ENCODE measurements at regions not wholly inside any gene's neighbourhood (a gene's known extent, or its start where the extent isn't known, plus 50 kb on each side); places are given as distances from the start of the nearest gene placed in this dataset.
"Not testable (repeated sequence)": the region's sequence is repeated elsewhere in the genome, so short reads cannot be mapped to it uniquely, and the experiment has no call there.

DNA sequence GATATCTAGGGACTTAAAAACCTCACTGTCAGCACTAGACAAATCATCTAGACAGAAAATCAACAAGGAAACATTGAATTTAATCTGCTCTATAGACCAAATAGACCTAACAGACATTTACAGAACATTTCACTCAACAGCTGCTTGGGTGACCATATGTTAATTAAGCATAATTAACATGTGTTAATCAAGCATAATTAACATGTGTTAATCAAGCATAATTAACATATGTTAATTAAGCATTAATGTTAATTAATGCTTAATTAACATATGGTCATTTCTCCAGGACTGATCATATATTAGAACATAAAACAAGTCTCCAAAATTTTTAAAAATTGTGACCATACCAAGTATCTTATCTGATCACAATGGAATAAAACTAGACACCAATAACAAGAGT, 137.3 kb upstream of the MME start:
- Histone ChIP-seq H3K9ac (ENCODE audit: low read length) (no peak overlapping the region), H3K4me1 (ENCODE audit: control insufficient read depth, low read depth, low read length) (no peaks in the 10 kb centered on the region), H3K27ac (ENCODE audit: low read length) (no peak overlapping the region), H3K27me3 (ENCODE audit: control insufficient read depth, insufficient read depth, low read length) (no peaks in the 10 kb centered on the region), H3K9me3 (ENCODE audit: control insufficient read depth, low read depth, low read length) (no peaks in the 10 kb centered on the region), H3K4me3 (ENCODE audit: low read length) (no peak overlapping the region), H3K36me3 (ENCODE audit: control insufficient read depth, low read depth, low read length) (no peaks in the 10 kb centered on the region)

DNA sequence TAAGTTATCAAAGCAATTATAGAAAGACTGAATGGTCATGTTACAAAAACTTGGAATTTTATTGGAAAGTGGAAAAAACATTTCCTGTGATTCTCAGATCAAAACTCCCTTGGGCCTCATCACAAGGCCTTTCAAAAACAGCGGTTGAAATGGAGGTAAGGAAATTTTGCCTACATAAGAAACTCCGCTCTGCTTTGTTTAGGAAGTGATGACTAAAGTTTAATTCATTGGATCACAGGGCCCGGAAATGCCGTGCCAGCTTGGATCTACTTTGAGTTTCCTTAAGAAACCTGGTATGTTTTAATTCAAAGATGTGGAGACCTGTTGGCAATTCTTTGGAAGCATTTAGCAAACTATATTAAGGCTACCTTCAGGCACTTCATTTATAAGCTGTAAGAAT, 143.9 kb upstream of the MME start:
- Histone ChIP-seq H3K4me3 (ENCODE audit: low read length) (no peak overlapping the region), H3K9me3 (ENCODE audit: control insufficient read depth, low read depth, low read length) (no peaks in the 10 kb centered on the region), H3K27me3 (ENCODE audit: control insufficient read depth, insufficient read depth, low read length) (no peaks in the 10 kb centered on the region), H3K4me1 (ENCODE audit: control insufficient read depth, low read depth, low read length) (no peaks in the 10 kb centered on the region), H3K9ac (ENCODE audit: low read length) (no peak overlapping the region), H3K27ac (ENCODE audit: low read length) (no peak overlapping the region), H3K36me3 (ENCODE audit: control insufficient read depth, low read depth, low read length) (no peaks in the 10 kb centered on the region)

DNA sequence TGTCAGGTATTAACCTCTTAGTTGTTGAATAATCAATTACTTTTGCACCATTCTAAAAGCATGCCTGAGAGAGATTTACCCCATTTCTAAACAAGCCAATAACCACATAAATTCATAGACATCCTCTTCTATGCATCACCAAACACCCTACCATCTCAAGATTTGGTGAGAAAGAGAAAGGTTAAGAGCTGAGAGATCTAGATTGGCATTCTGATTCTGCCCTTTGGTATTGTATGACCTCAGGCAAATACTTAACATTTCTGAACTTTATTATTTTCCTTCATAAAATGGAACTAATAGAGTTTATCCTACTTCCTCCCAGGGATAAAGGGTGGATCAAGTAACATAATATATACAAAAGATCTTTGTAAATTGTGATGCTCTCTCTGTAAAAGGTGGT, 146.5 kb upstream of the MME start:
- Histone ChIP-seq H3K9me3 (ENCODE audit: control insufficient read depth, low read depth, low read length) (no peaks in the 10 kb centered on the region), H3K27ac (ENCODE audit: low read length) (no peak overlapping the region)

DNA sequence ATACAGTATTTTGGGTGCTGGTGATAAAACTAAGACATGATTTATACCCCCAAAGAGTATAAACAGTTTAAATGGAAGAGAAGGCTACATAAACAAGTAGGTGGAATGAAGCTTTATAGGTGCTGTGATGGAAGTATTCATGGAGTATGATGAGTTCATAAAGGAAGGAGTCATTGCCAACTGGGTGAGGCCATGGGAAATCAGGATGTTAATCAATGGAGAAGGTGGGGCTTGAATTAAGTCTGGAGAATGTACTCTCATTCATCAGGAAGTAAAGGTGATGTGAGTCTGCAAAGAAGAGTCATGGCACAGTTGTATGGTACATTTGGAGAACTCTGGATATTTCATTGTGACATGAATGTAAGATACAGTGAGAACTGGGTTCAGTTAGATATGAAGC, 147.5 kb upstream of the MME start:
- Histone ChIP-seq H3K9me3 (ENCODE audit: control insufficient read depth, low read depth, low read length) (no peaks in the 10 kb centered on the region), H3K4me1 (ENCODE audit: control insufficient read depth, low read depth, low read length) (no peaks in the 10 kb centered on the region), H3K36me3 (ENCODE audit: control insufficient read depth, low read depth, low read length) (no peaks in the 10 kb centered on the region), H3K27me3 (ENCODE audit: control insufficient read depth, insufficient read depth, low read length) (no peaks in the 10 kb centered on the region), H3K9ac (ENCODE audit: low read length) (no peak overlapping the region), H3K4me3 (ENCODE audit: low read length) (no peak overlapping the region), H3K27ac (ENCODE audit: low read length) (no peak overlapping the region)

More for the DNA sequence above, 146.5 kb upstream of the MME start:
- Histone ChIP-seq H3K4me1 (ENCODE audit: control insufficient read depth, low read depth, low read length) (no peaks in the 10 kb centered on the region), H3K4me3 (ENCODE audit: low read length) (no peak overlapping the region), H3K36me3 (ENCODE audit: control insufficient read depth, low read depth, low read length) (no peaks in the 10 kb centered on the region), H3K27me3 (ENCODE audit: control insufficient read depth, insufficient read depth, low read length) (no peaks in the 10 kb centered on the region), H3K9ac (ENCODE audit: low read length) (no peak overlapping the region)

DNA sequence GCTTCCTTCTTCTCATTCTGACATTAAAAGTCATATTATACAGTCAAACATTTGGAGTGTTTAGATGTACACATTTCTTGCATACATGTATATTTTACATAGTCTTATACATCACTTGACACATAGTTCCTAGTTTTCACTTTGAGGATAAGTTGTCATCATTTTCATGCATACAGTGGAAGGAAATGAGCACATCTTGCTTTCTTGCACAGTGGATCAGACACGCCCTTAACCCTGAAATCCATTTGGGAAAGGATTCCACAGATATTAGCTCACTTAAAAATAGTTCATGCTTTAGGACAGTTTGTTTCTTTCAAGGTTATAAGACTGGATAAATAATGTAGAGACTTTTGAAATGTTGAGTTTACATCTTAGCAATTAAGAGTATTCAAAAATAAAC, 148.6 kb upstream of the MME start:
- H3K27me3 ChIP-seq (ENCODE audit: control insufficient read depth, insufficient read depth, low read length): no peaks in the 10 kb centered on the region
- H3K4me3 ChIP-seq (ENCODE audit: low read length): no peak overlapping the region
- no peak overlapping the region for H3K27ac ChIP-seq (ENCODE audit: low read length)
- no peaks in the 10 kb centered on the region for H3K9me3 ChIP-seq (ENCODE audit: control insufficient read depth, low read depth, low read length)
- H3K4me1 ChIP-seq (ENCODE audit: control insufficient read depth, low read depth, low read length): no peaks in the 10 kb centered on the region
- H3K9ac ChIP-seq (ENCODE audit: low read length): no peak overlapping the region
- no peaks in the 10 kb centered on the region for H3K36me3 ChIP-seq (ENCODE audit: control insufficient read depth, low read depth, low read length)

DNA sequence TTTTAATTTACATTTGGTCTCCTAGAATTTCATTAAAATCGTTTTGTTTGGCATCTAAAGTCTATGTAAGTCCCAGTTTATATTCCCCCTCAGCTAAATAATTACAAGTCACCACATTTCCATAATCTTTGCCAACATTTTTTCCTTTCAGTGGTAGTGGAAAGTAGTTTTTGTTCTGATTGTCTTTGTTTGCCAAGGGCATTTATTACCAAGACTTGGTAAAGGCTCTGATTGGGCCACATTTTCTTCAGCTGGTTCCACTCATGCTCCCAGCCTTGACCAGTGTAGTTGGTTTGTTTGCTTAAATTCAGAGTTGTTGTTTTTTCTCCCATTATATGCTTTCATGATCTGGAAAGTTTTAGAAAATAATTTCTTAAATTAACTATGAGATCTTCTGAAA, 153.4 kb upstream of the MME start:
- Histone ChIP-seq H3K9me3 (ENCODE audit: control insufficient read depth, low read depth, low read length) (no peaks in the 10 kb centered on the region), H3K4me1 (ENCODE audit: control insufficient read depth, low read depth, low read length) (no peaks in the 10 kb centered on the region), H3K9ac (ENCODE audit: low read length) (no peak overlapping the region), H3K27ac (ENCODE audit: low read length) (no peak overlapping the region), H3K36me3 (ENCODE audit: control insufficient read depth, low read depth, low read length) (no peaks in the 10 kb centered on the region), H3K27me3 (ENCODE audit: control insufficient read depth, insufficient read depth, low read length) (no peaks in the 10 kb centered on the region), H3K4me3 (ENCODE audit: low read length) (no peak overlapping the region)

DNA sequence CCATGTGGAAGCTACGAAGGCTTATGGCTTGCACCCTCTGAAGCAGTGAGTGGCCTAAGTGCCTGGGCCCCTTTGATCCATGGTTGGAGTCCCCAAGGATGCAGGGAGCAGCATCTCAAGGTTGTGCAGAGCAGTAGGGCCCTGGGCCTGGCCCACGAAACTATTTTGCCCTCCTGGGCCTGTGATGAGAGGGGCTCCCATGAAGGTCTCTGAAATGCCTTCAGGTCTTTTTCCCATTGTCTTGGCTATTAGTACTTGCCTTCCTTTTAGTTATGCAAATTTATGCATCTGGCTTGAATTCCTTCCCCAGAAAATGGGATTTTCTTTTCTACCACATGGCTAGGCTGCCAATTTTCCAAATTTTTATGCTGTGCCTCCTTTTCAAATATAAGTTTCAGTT, 158.8 kb upstream of the MME start:
- no peak overlapping the region for H3K9ac ChIP-seq (ENCODE audit: low read length)
- H3K4me1 ChIP-seq (ENCODE audit: control insufficient read depth, low read depth, low read length): no peaks in the 10 kb centered on the region
- no peak overlapping the region for H3K4me3 ChIP-seq (ENCODE audit: low read length)
- no peaks in the 10 kb centered on the region for H3K27me3 ChIP-seq (ENCODE audit: control insufficient read depth, insufficient read depth, low read length)
- H3K9me3 ChIP-seq (ENCODE audit: control insufficient read depth, low read depth, low read length): peaks cover 11% of the 10 kb centered on the region
- no peaks in the 10 kb centered on the region for H3K36me3 ChIP-seq (ENCODE audit: control insufficient read depth, low read depth, low read length)
- no peak overlapping the region for H3K27ac ChIP-seq (ENCODE audit: low read length)

DNA sequence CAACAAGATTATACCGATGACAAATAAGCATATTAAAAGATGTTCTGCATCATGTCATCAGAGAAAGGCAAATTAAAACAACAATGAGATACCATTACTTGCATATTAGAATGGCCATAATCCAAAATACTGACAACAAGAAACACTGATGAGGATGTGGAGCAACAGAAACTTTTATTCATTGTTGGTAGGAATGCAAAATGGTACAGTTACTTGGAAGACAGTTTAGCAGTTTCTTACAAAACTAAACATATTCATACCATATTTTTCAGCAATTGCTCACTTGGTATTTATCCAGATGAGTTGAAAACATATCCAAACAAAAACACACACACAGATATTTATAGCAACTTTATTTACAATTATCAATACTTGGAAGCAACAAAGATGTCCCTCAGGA, 160.9 kb upstream of the MME start:
- Histone ChIP-seq H3K4me1 (ENCODE audit: control insufficient read depth, low read depth, low read length) (no peaks in the 10 kb centered on the region), H3K9me3 (ENCODE audit: control insufficient read depth, low read depth, low read length) (peaks cover 11% of the 10 kb centered on the region), H3K36me3 (ENCODE audit: control insufficient read depth, low read depth, low read length) (no peaks in the 10 kb centered on the region), H3K27me3 (ENCODE audit: control insufficient read depth, insufficient read depth, low read length) (no peaks in the 10 kb centered on the region), H3K27ac (ENCODE audit: low read length) (no peak overlapping the region), H3K4me3 (ENCODE audit: low read length) (no peak overlapping the region), H3K9ac (ENCODE audit: low read length) (no peak overlapping the region)

DNA sequence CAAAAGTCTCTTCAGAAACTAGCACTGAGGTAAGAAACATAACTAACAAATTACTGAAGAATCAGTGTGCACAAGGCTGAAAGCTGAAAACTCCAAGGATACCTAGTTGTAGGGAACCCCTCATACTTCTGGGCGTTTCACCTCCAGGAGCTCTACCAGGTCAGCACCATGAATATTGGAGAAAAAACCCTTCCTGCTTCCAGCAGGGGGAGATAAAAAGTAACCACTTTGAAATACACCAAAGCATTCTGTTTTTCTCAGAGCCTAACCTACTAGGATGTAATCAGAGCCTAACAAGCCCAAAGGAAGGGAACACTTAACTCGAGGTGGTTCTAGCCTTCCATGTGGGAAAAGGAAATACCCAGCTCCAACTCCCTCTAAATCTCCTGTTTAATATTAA, 175.8 kb upstream of the MME start:
- no peak overlapping the region for H3K27ac ChIP-seq (ENCODE audit: low read length)
- H3K4me3 ChIP-seq (ENCODE audit: low read length): no peak overlapping the region
- no peaks in the 10 kb centered on the region for H3K4me1 ChIP-seq (ENCODE audit: control insufficient read depth, low read depth, low read length)
- no peaks in the 10 kb centered on the region for H3K36me3 ChIP-seq (ENCODE audit: control insufficient read depth, low read depth, low read length)
- no peaks in the 10 kb centered on the region for H3K9me3 ChIP-seq (ENCODE audit: control insufficient read depth, low read depth, low read length)
- no peaks in the 10 kb centered on the region for H3K27me3 ChIP-seq (ENCODE audit: control insufficient read depth, insufficient read depth, low read length)
- no peak overlapping the region for H3K9ac ChIP-seq (ENCODE audit: low read length)

DNA sequence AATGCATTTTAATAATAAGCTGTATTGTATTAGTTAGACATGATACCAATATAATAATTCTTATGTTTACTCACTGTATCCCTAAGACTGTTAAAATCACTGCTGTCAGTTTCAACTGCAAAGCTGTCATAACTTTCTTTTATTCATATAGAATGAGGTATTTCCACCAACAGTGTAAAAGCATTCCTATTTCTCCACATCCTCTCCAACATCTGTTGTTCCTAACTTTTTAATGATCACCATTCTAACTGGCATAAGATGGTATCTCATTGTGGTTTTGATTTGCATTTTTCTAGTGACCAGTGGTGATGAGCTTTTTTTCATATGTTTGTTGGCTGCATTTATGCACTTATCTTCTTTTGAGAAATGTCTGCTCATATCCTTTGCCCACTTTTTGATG, 177.6 kb upstream of the MME start:
- not testable (repeated sequence) for H3K4me1 ChIP-seq (ENCODE audit: control insufficient read depth, low read depth, low read length); H3K9ac ChIP-seq (ENCODE audit: low read length); H3K27me3 ChIP-seq (ENCODE audit: control insufficient read depth, insufficient read depth, low read length); H3K9me3 ChIP-seq (ENCODE audit: control insufficient read depth, low read depth, low read length); H3K36me3 ChIP-seq (ENCODE audit: control insufficient read depth, low read depth, low read length); H3K27ac ChIP-seq (ENCODE audit: low read length); H3K4me3 ChIP-seq (ENCODE audit: low read length)

DNA sequence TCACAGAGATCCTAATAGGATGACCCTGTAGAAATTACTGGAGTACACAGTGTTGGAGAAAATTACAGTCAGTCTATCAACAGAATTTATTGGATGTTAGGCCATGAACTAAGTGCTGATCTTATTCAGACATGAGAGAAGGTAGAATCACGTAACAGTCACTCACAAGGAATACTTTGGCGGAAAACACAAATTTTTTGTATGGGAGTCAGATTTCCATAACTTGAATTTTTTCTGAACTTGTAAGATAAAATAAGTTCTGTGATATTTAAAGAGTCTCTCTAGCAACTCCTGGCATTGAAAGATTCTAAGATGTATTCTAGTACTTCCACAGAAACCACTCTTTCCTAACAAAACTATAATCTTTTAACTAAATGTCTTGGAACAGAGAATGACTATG, 178.8 kb upstream of the MME start:
- Histone ChIP-seq H3K9ac (ENCODE audit: low read length) (no peak overlapping the region), H3K4me3 (ENCODE audit: low read length) (no peak overlapping the region), H3K27me3 (ENCODE audit: control insufficient read depth, insufficient read depth, low read length) (no peaks in the 10 kb centered on the region), H3K9me3 (ENCODE audit: control insufficient read depth, low read depth, low read length) (no peaks in the 10 kb centered on the region), H3K36me3 (ENCODE audit: control insufficient read depth, low read depth, low read length) (no peaks in the 10 kb centered on the region), H3K4me1 (ENCODE audit: control insufficient read depth, low read depth, low read length) (no peaks in the 10 kb centered on the region), H3K27ac (ENCODE audit: low read length) (no peak overlapping the region)

DNA sequence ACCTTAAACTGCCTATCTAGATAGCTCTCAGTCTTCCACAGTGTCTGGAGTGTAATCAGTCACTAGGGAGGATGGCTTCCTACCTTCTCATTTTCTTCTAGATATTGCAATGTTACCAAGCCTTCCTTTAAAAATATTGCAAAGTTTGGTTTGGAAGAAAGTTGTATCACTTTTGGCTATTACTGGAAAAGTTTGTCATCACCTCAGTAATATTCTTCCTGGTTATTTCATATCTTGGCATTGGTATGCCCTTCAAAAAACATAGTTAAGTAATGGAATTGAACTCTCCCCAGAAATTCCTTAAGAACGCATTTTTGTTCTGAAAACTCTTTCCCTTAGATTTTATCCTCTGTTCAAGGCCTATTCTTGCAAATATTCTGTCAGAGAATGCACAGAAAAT, 179.3 kb upstream of the MME start:
- Histone ChIP-seq H3K27me3 (ENCODE audit: control insufficient read depth, insufficient read depth, low read length) (no peaks in the 10 kb centered on the region), H3K9me3 (ENCODE audit: control insufficient read depth, low read depth, low read length) (no peaks in the 10 kb centered on the region), H3K27ac (ENCODE audit: low read length) (no peak overlapping the region), H3K4me3 (ENCODE audit: low read length) (no peak overlapping the region), H3K36me3 (ENCODE audit: control insufficient read depth, low read depth, low read length) (no peaks in the 10 kb centered on the region), H3K4me1 (ENCODE audit: control insufficient read depth, low read depth, low read length) (no peaks in the 10 kb centered on the region), H3K9ac (ENCODE audit: low read length) (no peak overlapping the region)

DNA sequence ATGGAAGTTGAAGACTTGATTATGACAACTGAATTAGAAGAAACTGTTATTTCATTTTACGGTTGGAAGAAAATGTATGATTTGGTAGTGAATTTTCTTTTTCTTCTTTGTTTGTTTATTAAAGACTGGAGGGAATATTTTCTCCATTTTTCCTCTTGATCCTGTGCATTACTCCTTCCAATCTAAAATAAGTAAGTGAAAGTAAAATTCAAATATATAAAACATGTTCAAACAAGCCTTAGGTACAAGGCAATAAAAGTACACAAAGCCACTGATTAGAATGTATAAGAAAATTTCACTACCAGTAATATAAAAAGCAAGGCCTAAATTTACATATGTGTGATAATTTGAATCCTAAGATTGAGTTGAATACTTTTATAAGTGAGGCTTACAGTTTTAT, 181.2 kb upstream of the MME start:
- H3K9me3 ChIP-seq (ENCODE audit: control insufficient read depth, low read depth, low read length): no peaks in the 10 kb centered on the region
- no peak overlapping the region for H3K9ac ChIP-seq (ENCODE audit: low read length)
- H3K27me3 ChIP-seq (ENCODE audit: control insufficient read depth, insufficient read depth, low read length): no peaks in the 10 kb centered on the region
- no peak overlapping the region for H3K27ac ChIP-seq (ENCODE audit: low read length)
- H3K36me3 ChIP-seq (ENCODE audit: control insufficient read depth, low read depth, low read length): no peaks in the 10 kb centered on the region
- H3K4me1 ChIP-seq (ENCODE audit: control insufficient read depth, low read depth, low read length): no peaks in the 10 kb centered on the region
- no peak overlapping the region for H3K4me3 ChIP-seq (ENCODE audit: low read length)

All from iPS-18a (cell line).